Ovary (tissue), 7 donors: ENCODE measurements at regions not wholly inside any gene's neighbourhood (a gene's known extent, or its start where the extent isn't known, plus 50 kb on each side); places are given as distances from the start of the nearest gene placed in this dataset.

Experiments used
- DNase-seq, 5 donors: peaks; one replicate each; pipeline ENCODE4 v3.0.0-alpha.2; 2019 to 2020
- H3K27ac ChIP-seq, 2 donors: fragments of 200-600 bp; one replicate each; pipeline versions ENCODE4 v1.5.1 to v1.8.0; 2019 to 2022
- H3K27me3 ChIP-seq: fragments of 200-600 bp; one replicate; pipeline ENCODE4 v1.8.0; 2022
- H3K36me3 ChIP-seq: fragments of 200-600 bp; sonication (generic); one replicate; pipeline ENCODE4 v1.5.1; 2019
- H3K4me1 ChIP-seq: one replicate; pipeline ENCODE4 v1.8.1; 2013; ENCODE audit warnings: mild to moderate bottlenecking, moderate library complexity; ENCODE audit not compliant: insufficient read depth
- H3K4me3 ChIP-seq: fragments of 200-600 bp; sonication (generic); one replicate; pipeline ENCODE4 v1.5.1; 2017
- H3K9me3 ChIP-seq, 2 donors: fragments of 200-600 bp in 1 of 2; sonication (generic) in 1 of 2; one replicate each; pipeline versions ENCODE4 v1.5.1 to v1.8.1; 2013 to 2019; ENCODE audit warnings: mild to moderate bottlenecking in 1 of 2, moderate library complexity in 1 of 2
- CTCF ChIP-seq, 3 donors: fragments of 450-650 bp in 2 of 3; fragments of 200-600 bp in 1 of 3; IDR thresholded peaks; one replicate each; pipeline versions ENCODE4 v1.5.1 to v1.8.0; 2016 to 2022; ENCODE audit warnings: antibody characterized with exemption in 3 of 3, mild to moderate bottlenecking in 1 of 3
- EP300 ChIP-seq: sonication (generic); formaldehyde crosslinking; IDR thresholded peaks from one replicate; pipeline ENCODE4 v1.6.1; 2017; ENCODE audit warnings: antibody characterized with exemption
- POLR2A ChIP-seq: fragments of 450-650 bp; IDR thresholded peaks from one replicate; pipeline ENCODE4 v1.6.1; 2017; ENCODE audit warnings: antibody characterized with exemption, mild to moderate bottlenecking, moderate library complexity
- WGBS, 3 donors: extraction: QIAGEN DNeasy Blood & Tissue Kit in 1 of 3; methylation state at CpG; one replicate each; pipeline versions ENCODE4 v1.1.5 to v1.1.7; 2013 to 2017; 5-methylcytosine and 5-hydroxymethylcytosine counted together
- intact Hi-C, 4 donors: fragments of 100-400 bp; cut with DNase I; formaldehyde crosslinking; loops; one replicate each; pipeline versions ENCODE4 v1.11.0 to v1.15.1; 2022 to 2023
- donor health status: DM: no; HTN: no; CAD: no; lungs with moderate emphysema.
- donor health status: DM: no; HTN: no; CAD: no.
- donor health status: Bipolar disorder and iron deficiency.
- donor health status: DM: no; HTN: no; CAD: no.
- donor health status: DM: yes; HTN: yes; CAD: no.

DNA sequence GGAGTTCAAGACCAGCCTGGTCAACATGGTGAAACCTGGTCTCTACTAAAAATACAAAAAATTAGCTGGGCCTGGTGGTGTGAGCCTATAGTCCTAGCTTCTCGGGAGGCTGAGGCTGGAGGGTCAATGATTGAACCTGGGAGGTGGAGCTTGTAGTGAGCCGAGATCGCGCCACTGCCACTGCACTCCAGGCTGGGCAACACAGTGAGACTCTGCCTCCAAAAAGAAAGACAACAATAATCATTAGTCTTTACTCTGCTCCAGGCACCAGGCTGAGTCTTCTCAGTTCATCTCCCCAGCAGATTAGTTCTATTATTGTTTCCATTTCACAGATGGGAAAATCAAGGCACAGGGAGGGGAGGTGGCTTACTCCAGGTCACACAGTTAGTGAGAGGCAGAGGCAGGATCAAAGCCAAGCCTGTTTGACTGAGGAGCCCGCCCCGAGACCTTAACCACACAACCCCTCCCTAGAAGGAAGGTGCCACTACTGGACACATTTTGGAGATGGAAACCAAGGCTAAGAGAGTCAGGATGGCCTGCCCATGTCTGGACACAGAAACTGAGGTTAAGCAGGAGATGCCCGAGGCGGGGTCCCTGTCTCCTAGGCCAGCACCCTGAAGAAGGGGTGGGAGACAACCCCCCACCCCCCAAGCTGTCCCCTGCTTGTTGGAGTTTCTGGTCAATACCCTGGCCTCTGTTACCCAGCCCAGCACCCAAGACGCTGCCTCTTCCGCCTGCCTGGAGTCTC lies 75.8 kb downstream of the CEBPB start:
- TF ChIP-seq CTCF (IDR thresholded peaks at IDR 0.05) (no peak), EP300 (no peak)
- Histone ChIP-seq H3K27ac (no peak overlapping the region), H3K4me1 (peaks cover 3% of the 10 kb centered on the region), H3K36me3 (no peaks in the 10 kb centered on the region), H3K4me3 (no peak overlapping the region), H3K9me3 (no peaks in the 10 kb centered on the region), H3K27me3 (no peaks in the 10 kb centered on the region)
- WGBS, 3 donors = 65 to 77% (median 73%) methylated on average over 10 of the region's 10 CpGs
- no peak for DNase-seq
- intact Hi-C loops = loop anchor here in 1 of 4 donors (5.0 kb wide), 1 partner anchor 1296 kb away; no protein-coding TSS in a partner anchor

DNA sequence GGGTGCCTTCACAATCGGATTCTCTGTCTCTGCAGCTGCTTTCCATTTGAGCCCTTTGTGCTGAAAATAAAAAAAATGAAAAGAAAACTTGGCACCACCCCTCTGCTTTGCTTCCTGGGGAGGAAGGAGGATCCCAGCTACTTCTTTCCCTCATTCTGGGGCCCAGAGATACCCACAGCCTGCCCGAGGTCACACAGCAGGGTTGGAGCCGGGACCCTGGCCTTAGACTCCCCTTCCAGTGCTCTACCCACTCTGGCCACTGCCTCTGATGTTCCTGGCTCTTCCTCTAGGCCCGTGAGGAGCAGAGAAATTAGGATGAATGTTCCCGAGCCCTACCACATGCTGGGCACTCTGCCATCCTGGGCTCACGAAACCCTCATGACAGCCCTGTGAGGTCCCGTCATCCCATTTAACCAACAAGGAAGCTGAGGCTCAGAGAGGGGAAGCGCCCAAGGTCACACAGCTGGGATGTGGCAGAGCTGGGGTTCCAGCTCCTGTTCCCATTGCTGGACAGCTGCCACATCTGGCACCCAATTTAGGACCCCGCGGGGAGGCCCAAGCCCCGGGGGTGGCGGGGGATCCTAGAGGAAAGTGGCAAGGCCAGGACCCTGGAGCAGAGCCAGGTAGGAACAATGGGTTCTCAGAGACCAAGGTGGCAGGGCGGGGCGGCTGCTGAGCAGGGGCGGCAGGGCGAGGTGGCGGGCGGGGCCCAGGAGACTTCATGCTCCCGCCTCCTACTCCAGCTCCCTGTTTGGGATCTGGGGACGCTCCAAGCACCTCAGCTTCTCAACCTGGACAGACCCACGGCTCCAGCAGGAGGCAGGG lies 76.6 kb downstream of the CEBPB start:
- 47 to 59% (median 56%) methylated on average over 21 of the region's 21 CpGs for WGBS, 3 donors
- no peaks in the 10 kb centered on the region for H3K27me3 ChIP-seq
- peaks cover 3% of the 10 kb centered on the region for H3K4me1 ChIP-seq
- no peaks in the 10 kb centered on the region for H3K36me3 ChIP-seq
- no peak overlapping the region for H3K4me3 ChIP-seq
- no peaks in the 10 kb centered on the region for H3K9me3 ChIP-seq
- no peak for TF ChIP-seq CTCF (IDR thresholded peaks at IDR 0.05)
- TF ChIP-seq EP300 = no peak
- TF ChIP-seq POLR2A = no peak
- no peak overlapping the region for H3K27ac ChIP-seq
- DNase-seq = no peak
- intact Hi-C loops = loop anchor here in 1 of 4 donors (5.0 kb wide), 1 partner anchor 1295 kb away; no protein-coding TSS in a partner anchor

- no peak overlapping the region for H3K4me3 ChIP-seq
- DNase-seq = no peak
- WGBS, 3 donors = 86 to 93% (median 89%) methylated on average over 5 of the region's 5 CpGs
Measured at GRCh38 chr20:50267866-50268219, 77.2 kb downstream of the CEBPB start.

More at GRCh38 chr20:50267866-50268219, 77.2 kb downstream of the CEBPB start:
- no peaks in the 10 kb centered on the region for H3K36me3 ChIP-seq
- H3K27ac ChIP-seq = no peak overlapping the region
- intact Hi-C loops = loop anchor here in 1 of 4 donors (5.0 kb wide), 1 partner anchor 1294 kb away; no protein-coding TSS in a partner anchor
- H3K9me3 ChIP-seq = no peaks in the 10 kb centered on the region
- H3K4me1 ChIP-seq = peaks cover 3% of the 10 kb centered on the region
- TF ChIP-seq CTCF (IDR thresholded peaks at IDR 0.05) (no peak), EP300 (no peak), POLR2A (no peak)
- H3K27me3 ChIP-seq = no peaks in the 10 kb centered on the region
